ENCODE measurements at regions not wholly inside any gene's neighbourhood (a gene's known extent, or its start where the extent isn't known, plus 50 kb on each side); places are given as distances from the start of the nearest gene placed in this dataset.

DNA sequence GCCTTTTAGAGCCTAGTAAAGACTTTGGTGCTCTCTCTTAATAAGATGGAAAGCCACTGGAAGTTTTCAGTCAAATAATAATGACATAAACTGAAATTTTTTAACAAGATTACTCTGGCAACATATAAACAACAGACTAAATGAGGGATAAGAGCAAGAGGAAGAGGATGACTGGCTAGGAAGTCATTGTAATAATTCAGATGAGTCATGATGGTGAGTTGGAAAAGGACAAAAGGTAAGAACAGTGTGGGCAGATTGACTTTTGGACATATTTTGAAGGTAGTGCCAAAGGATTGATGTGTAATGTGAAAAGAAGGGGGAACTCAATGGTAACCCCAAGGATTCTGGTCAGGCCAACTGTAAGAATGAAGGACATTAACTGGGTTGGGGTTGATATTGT, 310.3 kb downstream of the NOL4 start:
- no peak for TF ChIP-seq CTCF (IDR thresholded peaks at IDR 0.05)
- no peak for TF ChIP-seq REST (IDR thresholded peaks at IDR 0.05; ENCODE audit: insufficient read depth in 1 of 2, low read depth in 2 of 2, low read length in 1 of 2)
- no peak for TF ChIP-seq TCF7L2 (IDR thresholded peaks at IDR 0.05; ENCODE audit: low read depth, low read length)
